ENCODE measurements at regions not wholly inside any gene's neighbourhood (a gene's known extent, or its start where the extent isn't known, plus 50 kb on each side); places are given as distances from the start of the nearest gene placed in this dataset.

GRCh38 chr9:108639091-108639490 lies 216.7 kb downstream of the ACTL7B start:
- Histone ChIP-seq H2AFZ (ENCODE audit: low read length) (no peak overlapping the region), H3K27ac (ENCODE audit: insufficient read length, low read depth, low read length) (no peak overlapping the region), H3K23me2 (ENCODE audit: insufficient read length, low read depth, low read length, poor library complexity, severe bottlenecking) (no peaks in the 10 kb centered on the region), H3K23ac (ENCODE audit: insufficient read length, low read depth, low read length) (no peak overlapping the region), H2BK15ac (ENCODE audit: low read depth, low read length) (no peak overlapping the region), H3K79me1 (ENCODE audit: insufficient read depth, low read depth, low read length, poor library complexity, severe bottlenecking) (no peaks in the 10 kb centered on the region), H3K4ac (ENCODE audit: low read depth, low read length) (no peak overlapping the region), H2BK12ac (ENCODE audit: insufficient read length, low read depth, low read length) (no peak overlapping the region), H2BK120ac (ENCODE audit: low read depth, low read length, poor library complexity, severe bottlenecking) (no peak overlapping the region), H3K79me2 (ENCODE audit: insufficient read depth, low read length) (no peaks in the 10 kb centered on the region), H3T11ph (ENCODE audit: low read length) (no peak overlapping the region), H2BK5ac (ENCODE audit: insufficient read length, low read length) (no peak overlapping the region), H3K4me2 (ENCODE audit: insufficient read depth, insufficient read length, low read length) (no peak overlapping the region), H2BK20ac (ENCODE audit: low read depth, low read length, poor library complexity, severe bottlenecking) (no peak overlapping the region), H4K91ac (ENCODE audit: insufficient read length, low read depth, low read length) (no peak overlapping the region), H4K5ac (ENCODE audit: insufficient read length, low read depth, low read length) (no peak overlapping the region), H4K8ac (replicated peaks; ENCODE audit: insufficient read length, low read depth, low read length) (no peak overlapping the region), H4K20me1 (ENCODE audit: control insufficient read depth, insufficient read depth, insufficient read length) (no peaks in the 10 kb centered on the region), H2AK5ac (ENCODE audit: insufficient read length, low read length) (no peak overlapping the region), H3K9me3 (ENCODE audit: control insufficient read depth, low read depth, low read length) (no peaks in the 10 kb centered on the region), H3K18ac (ENCODE audit: insufficient read length, low read depth, low read length) (no peak overlapping the region), H3K9ac (ENCODE audit: extremely low read depth, insufficient read length, low read length) (no peak overlapping the region), H3K14ac (ENCODE audit: insufficient read depth, low read length) (no peak overlapping the region), H3K56ac (ENCODE audit: insufficient read length, low read depth, low read length) (no peak overlapping the region), H3K4me1 (ENCODE audit: insufficient read depth, low read length) (no peaks in the 10 kb centered on the region; the same call in 1 of the 2 replicates), H3K27me3 (ENCODE audit: insufficient read depth, low read length) (no peaks in the 10 kb centered on the region)
- H3K27me3 Mint-ChIP-seq (ENCODE audit: low read depth): peaks cover under 1% of the 10 kb centered on the region; the same call in 1 of the 2 replicates
- no peaks in the 10 kb centered on the region for H3K36me3 Mint-ChIP-seq (ENCODE audit: insufficient read depth in 1 of 3, low read depth in 3 of 3)
- peaks cover 18% of the 10 kb centered on the region in 2 experiments for H3K4me1 Mint-ChIP-seq
- no peak overlapping the region for H3K27ac Mint-ChIP-seq
- WGBS (ENCODE audit: extremely low coverage, insufficient read length, low lambda C conversion rate): no CpG with 5 or more reads among the region's 5 CpGs
- no peak for TF ChIP-seq CTCF (conservative IDR thresholded peaks at IDR 0.05)
- H3K9me3 Mint-ChIP-seq: no peaks in the 10 kb centered on the region; a peak in 1 of 5 replicates
- no peak for DNase-seq
- no peak overlapping the region for H3K4me3 Mint-ChIP-seq
